22Rv1 (cell line): ENCODE measurements at regions not wholly inside any gene's neighbourhood (a gene's known extent, or its start where the extent isn't known, plus 50 kb on each side); places are given as distances from the start of the nearest gene placed in this dataset.

ENCODE experiments used
- H3K27ac ChIP-seq: fragments of 450-650 bp; 2 replicates; pipeline ENCODE4 v1.5.1; 2017
- ZFX ChIP-seq: fragments of 450-650 bp; IDR thresholded peaks from 2 replicates; pipeline ENCODE4 v1.6.1; 2017; ENCODE audit warnings: antibody characterized with exemption, borderline replicate concordance
- TF ChIP-seq, protein P1 (sequence below): fragments of 450-650 bp; IDR thresholded peaks from 2 replicates; pipeline ENCODE4 v1.5.1; 2017; ENCODE audit warnings: mild to moderate bottlenecking

DNA sequence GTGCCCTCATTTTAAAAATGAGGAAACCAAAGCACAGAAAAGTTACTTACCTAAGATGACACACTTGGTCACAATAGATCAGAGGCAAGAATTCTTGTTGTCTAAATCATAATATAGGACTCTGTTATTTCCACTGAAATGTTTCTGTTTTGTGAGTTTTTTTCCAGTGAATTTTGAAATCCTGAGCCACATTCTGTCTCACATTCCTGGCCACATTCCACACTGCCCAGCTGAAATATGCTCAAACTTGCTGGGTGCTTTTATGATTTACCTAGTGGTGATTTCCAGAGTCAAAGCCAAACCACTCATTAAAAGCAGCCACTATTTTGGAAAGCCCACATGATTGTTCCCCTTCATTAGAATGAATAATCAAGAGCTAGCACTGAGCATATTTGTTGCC, 82.3 kb upstream of the NPHP3 start:
- TF ChIP-seq, protein P1, sequence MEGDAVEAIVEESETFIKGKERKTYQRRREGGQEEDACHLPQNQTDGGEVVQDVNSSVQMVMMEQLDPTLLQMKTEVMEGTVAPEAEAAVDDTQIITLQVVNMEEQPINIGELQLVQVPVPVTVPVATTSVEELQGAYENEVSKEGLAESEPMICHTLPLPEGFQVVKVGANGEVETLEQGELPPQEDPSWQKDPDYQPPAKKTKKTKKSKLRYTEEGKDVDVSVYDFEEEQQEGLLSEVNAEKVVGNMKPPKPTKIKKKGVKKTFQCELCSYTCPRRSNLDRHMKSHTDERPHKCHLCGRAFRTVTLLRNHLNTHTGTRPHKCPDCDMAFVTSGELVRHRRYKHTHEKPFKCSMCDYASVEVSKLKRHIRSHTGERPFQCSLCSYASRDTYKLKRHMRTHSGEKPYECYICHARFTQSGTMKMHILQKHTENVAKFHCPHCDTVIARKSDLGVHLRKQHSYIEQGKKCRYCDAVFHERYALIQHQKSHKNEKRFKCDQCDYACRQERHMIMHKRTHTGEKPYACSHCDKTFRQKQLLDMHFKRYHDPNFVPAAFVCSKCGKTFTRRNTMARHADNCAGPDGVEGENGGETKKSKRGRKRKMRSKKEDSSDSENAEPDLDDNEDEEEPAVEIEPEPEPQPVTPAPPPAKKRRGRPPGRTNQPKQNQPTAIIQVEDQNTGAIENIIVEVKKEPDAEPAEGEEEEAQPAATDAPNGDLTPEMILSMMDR: no peak
- no peak for TF ChIP-seq ZFX
- no peak overlapping the region for H3K27ac ChIP-seq

DNA sequence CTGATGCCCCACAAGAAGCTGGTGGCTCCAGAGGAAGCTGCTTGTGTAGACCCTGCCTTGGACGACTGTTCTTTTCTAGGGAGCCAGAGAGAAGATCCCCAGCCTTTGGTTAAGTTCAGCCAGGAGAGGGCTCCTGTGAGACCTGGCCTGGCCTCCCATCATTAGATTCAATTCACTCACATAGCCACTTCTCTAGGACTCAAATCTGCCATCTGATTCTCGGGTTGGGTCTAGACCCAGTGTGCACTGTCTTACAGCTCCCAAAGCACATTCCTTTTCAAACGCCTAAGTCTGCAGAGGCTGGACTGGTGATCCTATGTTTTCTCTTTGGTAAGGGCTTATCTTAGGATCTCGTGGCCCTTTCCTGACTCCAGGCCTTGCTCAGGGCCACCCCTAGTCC, 81.7 kb upstream of the NPHP3 start:
- TF ChIP-seq, protein P1: peak; percentile 24; the same call in 1 of the 2 replicates
- no peak for TF ChIP-seq ZFX
- H3K27ac ChIP-seq: no peak overlapping the region

DNA sequence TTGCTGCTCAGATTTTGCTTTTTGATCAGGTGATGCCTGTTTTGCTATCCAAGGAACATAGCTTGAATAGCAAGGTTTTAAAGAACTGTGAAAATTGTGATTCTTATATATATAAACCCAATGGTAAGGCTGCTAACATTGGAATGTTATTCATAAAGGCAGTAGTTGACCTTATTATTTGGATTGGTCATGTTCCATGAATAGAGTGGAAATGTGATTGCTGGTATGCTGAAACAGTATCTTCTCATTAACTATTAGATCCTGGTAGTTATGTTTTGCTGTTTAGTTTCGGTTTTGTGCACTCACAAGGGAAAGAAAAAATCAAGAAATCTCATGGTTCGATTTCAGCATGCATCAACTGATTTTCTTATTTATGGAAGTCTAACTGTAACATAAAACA, 78.7 kb upstream of the NPHP3 start:
- H3K27ac ChIP-seq: no peak overlapping the region
- TF ChIP-seq ZFX: no peak
- TF ChIP-seq, protein P1: no peak

DNA sequence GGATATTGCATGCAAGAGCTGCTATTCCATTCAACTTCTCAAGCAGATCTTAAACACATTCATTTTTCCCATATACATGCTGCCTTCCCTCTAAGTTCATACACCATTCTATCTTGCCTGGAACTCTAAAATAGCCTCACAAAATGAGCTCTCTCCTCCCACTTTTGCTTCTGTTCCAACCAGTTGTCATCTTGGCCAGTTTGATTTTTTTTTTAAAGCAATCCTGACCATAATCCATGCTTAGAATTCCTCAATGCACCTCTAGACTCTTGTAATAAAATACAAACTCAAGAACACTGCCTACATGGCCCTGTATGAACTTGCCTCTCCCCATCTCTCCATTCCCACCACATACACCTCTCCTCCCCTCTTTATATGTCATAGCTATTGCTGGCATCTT, 68.6 kb upstream of the NPHP3 start:
- H3K27ac ChIP-seq: no peak overlapping the region
- TF ChIP-seq, protein P1: no peak
- no peak for TF ChIP-seq ZFX

DNA sequence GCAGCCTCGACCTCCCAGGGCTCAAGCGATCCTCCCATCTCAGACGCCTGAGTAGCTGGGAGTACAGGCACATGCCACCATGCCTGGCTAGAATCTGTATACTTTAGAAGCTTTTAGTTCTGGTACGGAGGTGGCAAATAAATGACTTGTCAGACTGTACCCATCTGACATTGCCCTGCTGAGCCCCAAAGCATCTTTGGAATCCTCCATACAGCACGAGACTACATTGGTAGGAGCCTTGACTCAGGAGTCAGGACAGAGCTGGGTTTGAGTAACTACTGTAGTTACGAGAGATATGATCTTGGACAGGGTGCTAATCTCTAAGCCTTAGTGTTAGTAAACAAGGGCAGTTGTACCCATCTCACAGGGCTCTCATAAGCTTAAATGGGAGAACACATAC, 67.8 kb upstream of the NPHP3 start:
- H3K27ac ChIP-seq: no peak overlapping the region
- TF ChIP-seq, protein P1: no peak
- TF ChIP-seq ZFX: no peak

DNA sequence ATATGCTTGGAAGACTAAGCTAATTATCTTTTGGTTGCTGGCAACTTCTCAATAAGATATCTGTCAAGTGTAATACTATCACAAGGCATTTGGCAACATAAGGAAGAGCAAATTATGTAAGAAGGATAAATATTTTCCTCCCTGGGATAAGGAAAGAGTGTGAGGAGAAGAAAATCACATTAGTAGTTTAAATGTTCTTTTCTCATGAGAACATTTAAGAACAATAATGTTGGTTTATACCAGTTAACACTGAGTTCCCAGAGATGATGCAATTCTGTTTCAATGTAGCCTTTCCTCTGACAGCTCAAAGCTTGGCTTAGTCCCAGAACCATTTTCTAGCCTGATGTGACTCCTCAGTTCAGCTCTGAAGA, 66.1 kb upstream of the NPHP3 start:
- no peak overlapping the region for H3K27ac ChIP-seq
- TF ChIP-seq, protein P1: no peak
- TF ChIP-seq ZFX: no peak

DNA sequence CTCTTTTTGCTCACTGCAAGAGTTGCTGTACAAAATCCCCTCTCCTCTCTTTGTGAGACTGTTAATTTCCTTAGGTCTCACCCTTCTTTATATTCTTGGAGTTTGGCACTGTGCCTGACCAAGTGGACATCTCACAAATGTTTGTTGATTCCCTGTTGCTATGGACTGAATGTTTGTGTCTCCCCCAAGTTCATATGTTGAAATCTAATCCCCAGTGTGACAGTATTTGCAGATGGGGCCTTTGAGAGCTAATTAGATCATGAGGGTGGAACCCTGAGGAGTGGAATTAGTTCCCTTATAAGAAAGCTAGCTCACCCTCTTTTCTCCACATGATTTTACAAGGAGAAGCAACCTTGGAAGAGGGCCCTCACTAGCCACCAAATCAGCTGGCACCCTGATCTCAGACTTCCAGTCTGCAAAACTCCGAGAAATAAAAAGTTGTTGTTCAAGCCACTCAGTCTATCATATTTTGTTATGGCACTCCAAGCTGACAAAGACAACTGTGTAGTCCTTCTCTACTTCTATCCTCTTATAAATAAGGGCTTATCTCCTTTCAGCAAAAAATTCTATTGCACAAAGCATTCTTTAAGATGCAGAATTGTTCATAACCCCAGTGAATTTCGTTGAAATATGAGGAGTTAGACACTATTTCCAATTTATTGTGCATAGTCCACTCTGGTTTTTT, 65.5 kb upstream of the NPHP3 start:
- TF ChIP-seq ZFX: no peak
- TF ChIP-seq, protein P1: no peak

More for the DNA sequence above, 65.5 kb upstream of the NPHP3 start:
- no peak overlapping the region for H3K27ac ChIP-seq
